ENCODE measurements at regions not wholly inside any gene's neighbourhood (a gene's known extent, or its start where the extent isn't known, plus 50 kb on each side); places are given as distances from the start of the nearest gene placed in this dataset.
A peak's percentile ranks its signal among the peaks of the same experiment; 100 is the strongest.

GRCh38 chr9:90428517-90428916 is 214.1 kb downstream of the DIRAS2 start:
- TF ChIP-seq ZNF274 (IDR thresholded peaks at IDR 0.05; ENCODE audit: low read depth, low read length) (no peak), SUZ12 (IDR thresholded peaks at IDR 0.05; ENCODE audit: extremely low read depth, insufficient read depth, insufficient read length) (no peak), YY1 (IDR thresholded peaks at IDR 0.05; ENCODE audit: insufficient read depth, insufficient read length) (no peak)
- H3K4me3 ChIP-seq (ENCODE audit: insufficient read length, low read depth): no peak overlapping the region
- H3K27me3 ChIP-seq (ENCODE audit: insufficient read depth, insufficient read length): no peaks in the 10 kb centered on the region
- H3K4me1 ChIP-seq (ENCODE audit: insufficient read depth, insufficient read length): no peaks in the 10 kb centered on the region
- H3K9ac ChIP-seq (ENCODE audit: insufficient read length, low read depth): no peak overlapping the region
- H3K9me3 ChIP-seq (ENCODE audit: insufficient read depth, low read length): no peaks in the 10 kb centered on the region
- DNase-seq (ENCODE audit: low read depth, low spot score): no peak
- H3K36me3 ChIP-seq (ENCODE audit: insufficient read depth, insufficient read length, low read length): no peaks in the 10 kb centered on the region

GRCh38 chr9:90432951-90433350 is 209.7 kb downstream of the DIRAS2 start:
- no peak for DNase-seq (ENCODE audit: low read depth, low spot score)
- TF ChIP-seq YY1 (IDR thresholded peaks at IDR 0.05; ENCODE audit: insufficient read depth, insufficient read length) (no peak), SUZ12 (IDR thresholded peaks at IDR 0.05; ENCODE audit: extremely low read depth, insufficient read depth, insufficient read length) (no peak), ZNF274 (IDR thresholded peaks at IDR 0.05; ENCODE audit: low read depth, low read length) (no peak)
- H3K27me3 ChIP-seq (ENCODE audit: insufficient read depth, insufficient read length): peaks cover 7% of the 10 kb centered on the region
- no peak overlapping the region for H3K9ac ChIP-seq (ENCODE audit: insufficient read length, low read depth)
- H3K4me3 ChIP-seq (ENCODE audit: insufficient read length, low read depth): peak overlapping the region; percentile 16
- H3K36me3 ChIP-seq (ENCODE audit: insufficient read depth, insufficient read length, low read length): no peaks in the 10 kb centered on the region
- no peaks in the 10 kb centered on the region for H3K9me3 ChIP-seq (ENCODE audit: insufficient read depth, low read length)
- H3K4me1 ChIP-seq (ENCODE audit: insufficient read depth, insufficient read length): no peaks in the 10 kb centered on the region

- Histone ChIP-seq H3K9ac (ENCODE audit: insufficient read length, low read depth) (no peak overlapping the region), H3K4me1 (ENCODE audit: insufficient read depth, insufficient read length) (no peaks in the 10 kb centered on the region), H3K27me3 (ENCODE audit: insufficient read depth, insufficient read length) (peaks cover 7% of the 10 kb centered on the region), H3K36me3 (ENCODE audit: insufficient read depth, insufficient read length, low read length) (no peaks in the 10 kb centered on the region), H3K9me3 (ENCODE audit: insufficient read depth, low read length) (peaks cover 2% of the 10 kb centered on the region; the same call in 1 of the 2 replicates), H3K4me3 (ENCODE audit: insufficient read length, low read depth) (peak overlapping the region; percentile 16)
- TF ChIP-seq SUZ12 (IDR thresholded peaks at IDR 0.05; ENCODE audit: extremely low read depth, insufficient read depth, insufficient read length) (no peak), YY1 (IDR thresholded peaks at IDR 0.05; ENCODE audit: insufficient read depth, insufficient read length) (no peak), ZNF274 (IDR thresholded peaks at IDR 0.05; ENCODE audit: low read depth, low read length) (no peak)
- peak; percentile 76 for DNase-seq (ENCODE audit: low read depth, low spot score)
Measured at GRCh38 chr9:90433398-90433941, 209.2 kb downstream of the DIRAS2 start.

GRCh38 chr9:90441814-90442213 is 200.8 kb downstream of the DIRAS2 start:
- H3K27me3 ChIP-seq (ENCODE audit: insufficient read depth, insufficient read length): peaks cover 5% of the 10 kb centered on the region
- H3K36me3 ChIP-seq (ENCODE audit: insufficient read depth, insufficient read length, low read length): no peaks in the 10 kb centered on the region
- peaks cover 6% of the 10 kb centered on the region; the same call in 1 of the 2 replicates for H3K9me3 ChIP-seq (ENCODE audit: insufficient read depth, low read length)
- H3K4me1 ChIP-seq (ENCODE audit: insufficient read depth, insufficient read length): peaks cover 2% of the 10 kb centered on the region
- DNase-seq (ENCODE audit: low read depth, low spot score): no peak
- TF ChIP-seq SUZ12 (IDR thresholded peaks at IDR 0.05; ENCODE audit: extremely low read depth, insufficient read depth, insufficient read length) (no peak), ZNF274 (IDR thresholded peaks at IDR 0.05; ENCODE audit: low read depth, low read length) (no peak), YY1 (IDR thresholded peaks at IDR 0.05; ENCODE audit: insufficient read depth, insufficient read length) (no peak)
- H3K9ac ChIP-seq (ENCODE audit: insufficient read length, low read depth): no peak overlapping the region
- no peak overlapping the region for H3K4me3 ChIP-seq (ENCODE audit: insufficient read length, low read depth)

- H3K36me3 ChIP-seq (ENCODE audit: insufficient read depth, insufficient read length, low read length): no peaks in the 10 kb centered on the region
- H3K4me3 ChIP-seq (ENCODE audit: insufficient read length, low read depth): no peak overlapping the region
- no peak overlapping the region for H3K9ac ChIP-seq (ENCODE audit: insufficient read length, low read depth)
- peaks cover 5% of the 10 kb centered on the region for H3K27me3 ChIP-seq (ENCODE audit: insufficient read depth, insufficient read length)
- H3K9me3 ChIP-seq (ENCODE audit: insufficient read depth, low read length): peaks cover 6% of the 10 kb centered on the region; the same call in 1 of the 2 replicates
- H3K4me1 ChIP-seq (ENCODE audit: insufficient read depth, insufficient read length): peaks cover 2% of the 10 kb centered on the region
- TF ChIP-seq ZNF274 (IDR thresholded peaks at IDR 0.05; ENCODE audit: low read depth, low read length): no peak
- TF ChIP-seq SUZ12 (IDR thresholded peaks at IDR 0.05; ENCODE audit: extremely low read depth, insufficient read depth, insufficient read length): no peak
- TF ChIP-seq YY1 (IDR thresholded peaks at IDR 0.05; ENCODE audit: insufficient read depth, insufficient read length): no peak
- peak; percentile 65 for DNase-seq (ENCODE audit: low read depth, low spot score)
Measured at GRCh38 chr9:90442723-90443122, 199.9 kb downstream of the DIRAS2 start.

GRCh38 chr9:90444609-90445204 is 197.9 kb downstream of the DIRAS2 start:
- H3K36me3 ChIP-seq (ENCODE audit: insufficient read depth, insufficient read length, low read length): no peaks in the 10 kb centered on the region
- H3K27me3 ChIP-seq (ENCODE audit: insufficient read depth, insufficient read length): peaks cover 5% of the 10 kb centered on the region
- TF ChIP-seq ZNF274 (IDR thresholded peaks at IDR 0.05; ENCODE audit: low read depth, low read length) (no peak), YY1 (IDR thresholded peaks at IDR 0.05; ENCODE audit: insufficient read depth, insufficient read length) (no peak), SUZ12 (IDR thresholded peaks at IDR 0.05; ENCODE audit: extremely low read depth, insufficient read depth, insufficient read length) (no peak)
- no peaks in the 10 kb centered on the region; the same call in 1 of the 2 replicates for H3K9me3 ChIP-seq (ENCODE audit: insufficient read depth, low read length)
- peaks cover 2% of the 10 kb centered on the region for H3K4me1 ChIP-seq (ENCODE audit: insufficient read depth, insufficient read length)
- DNase-seq (ENCODE audit: low read depth, low spot score): no peak
- no peak overlapping the region for H3K4me3 ChIP-seq (ENCODE audit: insufficient read length, low read depth)
- H3K9ac ChIP-seq (ENCODE audit: insufficient read length, low read depth): no peak overlapping the region

GRCh38 chr9:90445391-90445790 is 197.2 kb downstream of the DIRAS2 start:
- H3K4me3 ChIP-seq (ENCODE audit: insufficient read length, low read depth): no peak overlapping the region
- H3K9ac ChIP-seq (ENCODE audit: insufficient read length, low read depth): no peak overlapping the region
- H3K27me3 ChIP-seq (ENCODE audit: insufficient read depth, insufficient read length): peaks cover 5% of the 10 kb centered on the region
- no peak for DNase-seq (ENCODE audit: low read depth, low spot score)
- H3K9me3 ChIP-seq (ENCODE audit: insufficient read depth, low read length): no peaks in the 10 kb centered on the region; the same call in 1 of the 2 replicates
- TF ChIP-seq SUZ12 (IDR thresholded peaks at IDR 0.05; ENCODE audit: extremely low read depth, insufficient read depth, insufficient read length): no peak
- no peak for TF ChIP-seq YY1 (IDR thresholded peaks at IDR 0.05; ENCODE audit: insufficient read depth, insufficient read length)
- TF ChIP-seq ZNF274 (IDR thresholded peaks at IDR 0.05; ENCODE audit: low read depth, low read length): no peak
- H3K36me3 ChIP-seq (ENCODE audit: insufficient read depth, insufficient read length, low read length): no peaks in the 10 kb centered on the region
- peaks cover 2% of the 10 kb centered on the region for H3K4me1 ChIP-seq (ENCODE audit: insufficient read depth, insufficient read length)
